Kidney epithelial cell (primary cell): ENCODE measurements at regions not wholly inside any gene's neighbourhood (a gene's known extent, or its start where the extent isn't known, plus 50 kb on each side); places are given as distances from the start of the nearest gene placed in this dataset.

Experiments used
- DNase-seq: peaks from one replicate; pipeline ENCODE4 v3.0.0-alpha.2; 2010; ENCODE audit warnings: low read depth
- H3K27me3 ChIP-seq: 2 replicates; pipeline ENCODE4 v1.6.0; 2011; ENCODE audit warnings: low read length; ENCODE audit not compliant: control insufficient read depth, insufficient read depth
- H3K36me3 ChIP-seq: 2 replicates; pipeline ENCODE4 v1.5.1; 2011; ENCODE audit warnings: low read length; ENCODE audit not compliant: control insufficient read depth, insufficient read depth
- H3K4me3 ChIP-seq: 2 replicates; pipeline ENCODE4 v1.5.1; 2011; ENCODE audit warnings: low read depth, mild to moderate bottlenecking, control low read depth, low read length
- TF ChIP-seq, protein P1 (sequence below): IDR thresholded peaks from 2 replicates; pipeline ENCODE4 v1.5.1; 2011; ENCODE audit warnings: mild to moderate bottlenecking, moderate library complexity, low read length, control low read depth, inconsistent platforms; ENCODE audit not compliant: insufficient read depth, poor library complexity, severe bottlenecking

DNA sequence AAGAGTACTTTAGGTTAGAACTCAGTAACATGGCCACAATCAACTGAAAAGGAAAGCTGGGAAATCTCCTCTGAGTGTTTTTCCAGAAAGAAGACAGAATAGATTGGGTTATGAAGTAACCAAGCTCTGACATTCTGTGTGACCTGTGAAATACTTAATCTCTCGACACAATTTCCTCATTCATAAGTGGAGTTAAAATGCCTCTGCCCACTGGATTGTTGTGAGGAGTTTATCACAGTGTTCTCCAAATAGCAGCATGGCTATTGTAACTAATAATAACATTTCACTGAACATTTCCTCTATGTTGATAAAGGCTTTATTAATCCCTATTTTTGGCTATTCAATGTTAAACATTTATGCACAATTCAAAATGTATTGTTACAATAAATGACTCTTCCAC lies 311.0 kb downstream of the GABRB2 start:
- no peak for DNase-seq
- no peak overlapping the region for H3K4me3 ChIP-seq
- TF ChIP-seq, protein P1, sequence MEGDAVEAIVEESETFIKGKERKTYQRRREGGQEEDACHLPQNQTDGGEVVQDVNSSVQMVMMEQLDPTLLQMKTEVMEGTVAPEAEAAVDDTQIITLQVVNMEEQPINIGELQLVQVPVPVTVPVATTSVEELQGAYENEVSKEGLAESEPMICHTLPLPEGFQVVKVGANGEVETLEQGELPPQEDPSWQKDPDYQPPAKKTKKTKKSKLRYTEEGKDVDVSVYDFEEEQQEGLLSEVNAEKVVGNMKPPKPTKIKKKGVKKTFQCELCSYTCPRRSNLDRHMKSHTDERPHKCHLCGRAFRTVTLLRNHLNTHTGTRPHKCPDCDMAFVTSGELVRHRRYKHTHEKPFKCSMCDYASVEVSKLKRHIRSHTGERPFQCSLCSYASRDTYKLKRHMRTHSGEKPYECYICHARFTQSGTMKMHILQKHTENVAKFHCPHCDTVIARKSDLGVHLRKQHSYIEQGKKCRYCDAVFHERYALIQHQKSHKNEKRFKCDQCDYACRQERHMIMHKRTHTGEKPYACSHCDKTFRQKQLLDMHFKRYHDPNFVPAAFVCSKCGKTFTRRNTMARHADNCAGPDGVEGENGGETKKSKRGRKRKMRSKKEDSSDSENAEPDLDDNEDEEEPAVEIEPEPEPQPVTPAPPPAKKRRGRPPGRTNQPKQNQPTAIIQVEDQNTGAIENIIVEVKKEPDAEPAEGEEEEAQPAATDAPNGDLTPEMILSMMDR = no peak
- no peaks in the 10 kb centered on the region for H3K36me3 ChIP-seq
- no peaks in the 10 kb centered on the region for H3K27me3 ChIP-seq

DNA sequence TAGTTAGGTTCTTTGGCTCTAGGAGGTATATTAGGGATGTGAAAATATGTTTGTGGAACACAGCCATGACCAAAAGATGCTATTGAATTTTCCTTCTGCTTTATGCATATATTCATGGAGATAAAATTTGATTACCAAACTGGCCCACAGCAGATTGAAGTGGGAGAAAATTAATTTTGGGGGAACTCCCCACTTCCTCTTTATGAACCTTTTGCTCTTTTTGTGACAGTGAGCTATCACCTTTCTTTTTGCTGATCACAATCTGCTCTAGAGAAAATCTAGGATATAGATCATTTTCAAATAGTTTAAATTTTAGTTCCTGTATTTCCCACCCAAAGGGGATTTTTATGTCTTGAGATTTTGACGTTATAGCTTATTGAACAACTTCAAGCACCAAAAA lies 313.0 kb downstream of the GABRB2 start:
- H3K27me3 ChIP-seq = no peaks in the 10 kb centered on the region
- H3K4me3 ChIP-seq = no peak overlapping the region
- no peaks in the 10 kb centered on the region for H3K36me3 ChIP-seq
- TF ChIP-seq, protein P1 = no peak
- no peak for DNase-seq

DNA sequence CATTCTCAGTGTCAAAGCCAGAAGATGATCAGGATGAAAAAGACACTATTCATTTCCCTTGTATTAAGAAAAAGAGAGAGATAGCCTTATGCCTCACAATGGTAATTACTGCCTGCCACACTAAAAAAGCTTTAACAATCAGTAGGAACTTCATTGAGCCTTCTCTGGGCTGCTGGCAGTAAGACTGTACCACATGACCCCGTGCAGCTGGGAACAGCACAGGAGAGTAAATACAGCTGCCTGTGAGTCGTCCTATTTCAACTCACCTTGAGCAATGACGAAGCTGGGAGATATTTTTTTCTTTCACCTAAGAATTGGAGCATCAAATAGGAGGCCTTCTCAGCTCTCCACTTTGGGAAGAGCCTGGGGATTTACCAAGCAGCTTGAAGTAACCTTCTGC lies 316.3 kb downstream of the GABRB2 start:
- H3K4me3 ChIP-seq = no peak overlapping the region
- no peaks in the 10 kb centered on the region for H3K36me3 ChIP-seq
- H3K27me3 ChIP-seq = no peaks in the 10 kb centered on the region
- peak; percentile 0 for DNase-seq
- TF ChIP-seq, protein P1 = no peak

DNA sequence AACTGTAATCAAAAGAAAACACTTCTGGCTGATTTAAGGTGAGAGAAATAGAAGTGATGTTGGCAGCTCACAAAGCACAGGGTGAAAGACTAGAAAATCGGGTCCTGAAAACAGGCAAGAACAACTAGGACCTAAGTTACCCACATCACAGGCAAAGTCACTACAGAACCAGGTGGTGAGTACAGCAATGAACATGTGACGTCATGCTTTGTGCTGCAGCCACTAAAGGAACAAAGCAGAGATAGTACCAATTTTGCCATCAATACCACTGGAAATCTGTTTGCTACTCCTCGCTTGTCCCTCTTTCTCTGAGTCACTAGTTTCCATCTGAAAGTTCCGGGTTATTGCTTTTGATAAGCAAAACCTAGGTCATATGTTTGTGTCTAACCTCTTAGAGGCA lies 326.7 kb downstream of the GABRB2 start:
- no peaks in the 10 kb centered on the region for H3K36me3 ChIP-seq
- DNase-seq = no peak
- TF ChIP-seq, protein P1 = no peak
- H3K4me3 ChIP-seq = no peak overlapping the region
- no peaks in the 10 kb centered on the region for H3K27me3 ChIP-seq

DNA sequence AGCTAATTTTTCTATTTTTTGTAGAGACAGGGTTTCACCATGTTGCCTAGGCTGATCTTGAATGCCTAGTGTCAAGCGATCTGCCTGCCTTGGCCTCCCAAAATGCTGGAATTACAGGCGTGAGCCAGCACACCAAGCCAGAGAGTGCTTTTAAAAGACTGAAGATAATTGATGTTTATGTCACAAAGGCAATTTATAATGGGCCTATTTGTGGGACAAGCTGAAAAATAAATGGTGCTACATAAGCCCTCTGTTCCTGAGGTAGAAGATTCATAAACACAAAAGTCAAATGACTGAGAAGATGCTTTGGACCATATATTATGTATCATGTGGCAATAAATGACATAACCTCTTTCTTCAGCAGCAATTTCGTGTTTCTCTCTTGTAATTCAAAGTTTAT lies 329.6 kb downstream of the GABRB2 start:
- Histone ChIP-seq H3K27me3 (no peaks in the 10 kb centered on the region), H3K4me3 (no peak overlapping the region), H3K36me3 (no peaks in the 10 kb centered on the region)
- no peak for DNase-seq
- TF ChIP-seq, protein P1 = no peak

DNA sequence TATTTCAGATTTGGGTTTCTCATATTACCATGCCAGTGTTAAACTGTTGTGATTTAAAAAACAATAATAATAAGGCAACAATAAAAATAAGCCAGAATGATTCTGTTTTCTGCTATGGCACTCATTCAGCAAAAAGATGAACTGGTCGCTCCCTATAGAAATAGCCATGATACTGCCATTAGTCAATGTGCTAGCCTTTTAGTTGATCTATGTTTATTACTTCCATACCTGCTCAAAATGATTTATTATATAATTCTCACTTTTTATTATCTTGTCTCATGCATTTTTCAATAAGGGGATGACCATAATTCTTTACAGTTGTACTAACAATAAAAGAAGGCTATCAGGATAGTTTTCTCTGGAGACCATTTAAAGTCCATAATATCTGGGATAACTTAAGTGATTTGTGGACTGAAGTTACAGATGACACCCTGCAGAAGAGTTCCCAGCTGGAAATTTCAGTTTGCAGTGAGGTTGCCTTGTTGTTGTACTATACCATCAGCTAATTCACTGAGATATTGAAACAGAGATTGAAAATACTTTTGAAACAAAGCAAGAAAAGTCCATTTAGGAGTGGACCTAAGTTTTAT lies 334.3 kb downstream of the GABRB2 start:
- H3K27me3 ChIP-seq = no peaks in the 10 kb centered on the region
- no peak overlapping the region for H3K4me3 ChIP-seq
- no peaks in the 10 kb centered on the region for H3K36me3 ChIP-seq
- TF ChIP-seq, protein P1 = no peak
- DNase-seq = no peak
